Omental fat pad (tissue), 3 donors: ENCODE measurements at regions not wholly inside any gene's neighbourhood (a gene's known extent, or its start where the extent isn't known, plus 50 kb on each side); places are given as distances from the start of the nearest gene placed in this dataset.
"Not testable (repeated sequence)": the region's sequence is repeated elsewhere in the genome, so short reads cannot be mapped to it uniquely, and the experiment has no call there.

Source experiments
- ATAC-seq: fragments of 150-250 bp; one replicate; pipeline ENCODE4 v1.9.1; 2016; ENCODE audit warnings: mild to moderate bottlenecking, moderate library complexity; ENCODE audit not compliant: low FRiP score
- DNase-seq: peaks from one replicate; pipeline ENCODE4 v3.0.0-alpha.2; 2019; ENCODE audit warnings: low spot score
- TF ChIP-seq, protein P1 (sequence below), 3 donors: fragments of 450-650 bp; IDR thresholded peaks; one replicate each; pipeline ENCODE4 v1.5.1; 2016 to 2017; ENCODE audit warnings: antibody characterized with exemption in 3 of 3, mild to moderate bottlenecking in 3 of 3, moderate library complexity in 2 of 3

GRCh38 chr5:117133198-117133597 is 558.6 kb upstream of the SEMA6A start:
- TF ChIP-seq, protein P1, sequence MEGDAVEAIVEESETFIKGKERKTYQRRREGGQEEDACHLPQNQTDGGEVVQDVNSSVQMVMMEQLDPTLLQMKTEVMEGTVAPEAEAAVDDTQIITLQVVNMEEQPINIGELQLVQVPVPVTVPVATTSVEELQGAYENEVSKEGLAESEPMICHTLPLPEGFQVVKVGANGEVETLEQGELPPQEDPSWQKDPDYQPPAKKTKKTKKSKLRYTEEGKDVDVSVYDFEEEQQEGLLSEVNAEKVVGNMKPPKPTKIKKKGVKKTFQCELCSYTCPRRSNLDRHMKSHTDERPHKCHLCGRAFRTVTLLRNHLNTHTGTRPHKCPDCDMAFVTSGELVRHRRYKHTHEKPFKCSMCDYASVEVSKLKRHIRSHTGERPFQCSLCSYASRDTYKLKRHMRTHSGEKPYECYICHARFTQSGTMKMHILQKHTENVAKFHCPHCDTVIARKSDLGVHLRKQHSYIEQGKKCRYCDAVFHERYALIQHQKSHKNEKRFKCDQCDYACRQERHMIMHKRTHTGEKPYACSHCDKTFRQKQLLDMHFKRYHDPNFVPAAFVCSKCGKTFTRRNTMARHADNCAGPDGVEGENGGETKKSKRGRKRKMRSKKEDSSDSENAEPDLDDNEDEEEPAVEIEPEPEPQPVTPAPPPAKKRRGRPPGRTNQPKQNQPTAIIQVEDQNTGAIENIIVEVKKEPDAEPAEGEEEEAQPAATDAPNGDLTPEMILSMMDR (IDR thresholded peaks at IDR 0.05): no peak
- DNase-seq (no peak), ATAC-seq (no peak)

GRCh38 chr5:117131876-117132275 is 557.3 kb upstream of the SEMA6A start:
- TF ChIP-seq, protein P1 (IDR thresholded peaks at IDR 0.05): no peak
- no peak for ATAC-seq
- no peak for DNase-seq

GRCh38 chr5:117131048-117131679 is 556.5 kb upstream of the SEMA6A start:
- ATAC-seq: no peak
- no peak for DNase-seq
- TF ChIP-seq, protein P1 (IDR thresholded peaks at IDR 0.05): no peak

DNA sequence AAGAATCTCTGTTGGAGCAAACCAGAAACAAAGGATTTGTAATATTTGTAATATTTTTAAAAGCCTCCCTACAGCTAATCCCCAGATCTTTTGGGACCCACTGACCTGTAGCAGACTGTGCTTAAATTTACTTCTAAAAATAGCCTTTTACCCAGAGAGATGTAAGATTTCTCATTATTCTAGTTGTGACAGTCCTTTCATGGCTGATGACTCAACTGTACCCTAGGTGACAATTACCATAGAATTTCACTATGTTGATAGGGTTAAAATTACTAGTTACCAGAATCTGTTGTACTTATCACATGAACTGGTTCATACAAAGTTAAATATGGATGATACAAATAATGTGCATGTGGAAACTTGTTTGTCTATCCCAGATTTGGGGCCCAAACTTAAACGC is 543.9 kb upstream of the SEMA6A start:
- no peak for DNase-seq
- TF ChIP-seq, protein P1 (IDR thresholded peaks at IDR 0.05): no peak
- no peak for ATAC-seq

GRCh38 chr5:117117314-117117713 is 542.7 kb upstream of the SEMA6A start:
- DNase-seq, ATAC-seq: not testable (repeated sequence)

- ATAC-seq (no peak), DNase-seq (no peak)
- TF ChIP-seq, protein P1 (IDR thresholded peaks at IDR 0.05): no peak
Observed at GRCh38 chr5:117110548-117110947, 535.9 kb upstream of the SEMA6A start.

DNA sequence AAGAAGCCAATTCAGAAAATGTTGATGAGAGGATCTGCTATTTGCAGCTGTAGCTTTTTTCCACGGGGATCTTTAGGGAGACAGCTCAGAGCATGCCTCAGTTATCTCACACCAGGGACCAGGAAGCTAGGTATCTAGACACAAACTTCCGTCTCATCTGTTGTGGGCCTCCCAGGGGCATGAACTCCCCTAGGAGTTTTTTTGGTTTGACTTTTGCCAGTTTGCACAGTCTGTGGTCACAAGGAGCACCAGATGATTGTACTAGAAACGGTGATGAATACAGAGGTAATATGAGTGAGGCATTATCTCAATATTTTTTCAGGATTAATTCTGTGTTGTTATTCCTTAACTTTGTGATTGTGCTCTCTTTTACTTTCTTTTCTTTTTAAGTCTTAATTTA is 533.2 kb upstream of the SEMA6A start:
- TF ChIP-seq, protein P1 (IDR thresholded peaks at IDR 0.05): no peak
- ATAC-seq (no peak), DNase-seq (no peak)
